ENCODE measurements at regions not wholly inside any gene's neighbourhood (a gene's known extent, or its start where the extent isn't known, plus 50 kb on each side); places are given as distances from the start of the nearest gene placed in this dataset.

DNA sequence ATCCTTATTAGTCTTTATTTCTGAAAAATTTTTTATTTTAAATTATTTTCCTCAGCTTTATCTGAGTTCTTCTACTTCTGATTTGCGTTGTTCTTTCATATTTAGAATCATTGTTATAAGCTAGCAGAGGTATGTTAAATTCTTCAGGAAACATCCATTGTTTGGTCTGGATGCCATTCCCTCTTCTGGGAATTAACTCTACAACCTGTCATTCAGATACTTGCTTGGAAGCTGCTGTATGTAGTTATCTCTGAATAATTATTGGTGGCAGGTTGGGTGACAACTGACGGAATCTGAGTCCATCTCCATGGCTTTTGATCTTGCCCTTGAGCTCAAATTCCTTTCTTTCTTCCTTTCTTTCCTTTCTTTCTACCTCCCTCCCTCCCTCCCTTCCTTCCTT is 61.9 kb downstream of the DDIT4L start:
- Histone ChIP-seq H3K36me3 (ENCODE audit: insufficient read depth, low read length, poor library complexity, severe bottlenecking) (no peaks in the 10 kb centered on the region), H3K27ac (ENCODE audit: low read depth, low read length, poor library complexity, severe bottlenecking) (no peak overlapping the region), H3K27me3 (replicated peaks; ENCODE audit: insufficient read depth, low read depth, low read length, poor library complexity) (no peaks in the 10 kb centered on the region), H3K4me1 (ENCODE audit: insufficient read depth, low read length, poor library complexity, severe bottlenecking) (no peaks in the 10 kb centered on the region), H3K4me3 (ENCODE audit: low read depth, low read length, poor library complexity, severe bottlenecking) (no peak overlapping the region), H3K9me3 (ENCODE audit: low read depth, low read length, poor library complexity, severe bottlenecking) (peaks cover 5% of the 10 kb centered on the region)
- ChIA-PET POLR2A (ENCODE audit: low non-redundant PET) (no interaction called here), CTCF (no interaction called here)
- intact Hi-C loops (cut with micrococcal nuclease; ENCODE audit: unreplicated experiment): no loop called here
- no TSS peak for BruUV-seq (replicated peaks)
- DNase-seq (ENCODE audit: low spot score): no peak
- TF ChIP-seq EZH2 (IDR thresholded peaks at IDR 0.05; ENCODE audit: borderline replicate concordance, low read depth, low read length, poor library complexity, severe bottlenecking): no peak
- TF ChIP-seq, protein P1, sequence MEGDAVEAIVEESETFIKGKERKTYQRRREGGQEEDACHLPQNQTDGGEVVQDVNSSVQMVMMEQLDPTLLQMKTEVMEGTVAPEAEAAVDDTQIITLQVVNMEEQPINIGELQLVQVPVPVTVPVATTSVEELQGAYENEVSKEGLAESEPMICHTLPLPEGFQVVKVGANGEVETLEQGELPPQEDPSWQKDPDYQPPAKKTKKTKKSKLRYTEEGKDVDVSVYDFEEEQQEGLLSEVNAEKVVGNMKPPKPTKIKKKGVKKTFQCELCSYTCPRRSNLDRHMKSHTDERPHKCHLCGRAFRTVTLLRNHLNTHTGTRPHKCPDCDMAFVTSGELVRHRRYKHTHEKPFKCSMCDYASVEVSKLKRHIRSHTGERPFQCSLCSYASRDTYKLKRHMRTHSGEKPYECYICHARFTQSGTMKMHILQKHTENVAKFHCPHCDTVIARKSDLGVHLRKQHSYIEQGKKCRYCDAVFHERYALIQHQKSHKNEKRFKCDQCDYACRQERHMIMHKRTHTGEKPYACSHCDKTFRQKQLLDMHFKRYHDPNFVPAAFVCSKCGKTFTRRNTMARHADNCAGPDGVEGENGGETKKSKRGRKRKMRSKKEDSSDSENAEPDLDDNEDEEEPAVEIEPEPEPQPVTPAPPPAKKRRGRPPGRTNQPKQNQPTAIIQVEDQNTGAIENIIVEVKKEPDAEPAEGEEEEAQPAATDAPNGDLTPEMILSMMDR (conservative IDR thresholded peaks at IDR 0.05; ENCODE audit: low read depth, low read length): no peak

GRCh38 chr4:100124715-100125114 is 65.6 kb downstream of the DDIT4L start:
- CTCF ChIA-PET: no interaction called here
- no peaks in the 10 kb centered on the region for H3K36me3 ChIP-seq (ENCODE audit: insufficient read depth, low read length, poor library complexity, severe bottlenecking)
- no peaks in the 10 kb centered on the region for H3K27me3 ChIP-seq (replicated peaks; ENCODE audit: insufficient read depth, low read depth, low read length, poor library complexity)
- intact Hi-C loops (cut with micrococcal nuclease; ENCODE audit: unreplicated experiment): no loop called here
- H3K9me3 ChIP-seq (ENCODE audit: low read depth, low read length, poor library complexity, severe bottlenecking): peaks cover 5% of the 10 kb centered on the region
- no peak for TF ChIP-seq EZH2 (IDR thresholded peaks at IDR 0.05; ENCODE audit: borderline replicate concordance, low read depth, low read length, poor library complexity, severe bottlenecking)
- TF ChIP-seq, protein P1 (conservative IDR thresholded peaks at IDR 0.05; ENCODE audit: low read depth, low read length): no peak
- POLR2A ChIA-PET (ENCODE audit: low non-redundant PET): no interaction called here
- BruUV-seq (replicated peaks): no TSS peak
- no peak for DNase-seq (ENCODE audit: low spot score)
- no peaks in the 10 kb centered on the region for H3K4me1 ChIP-seq (ENCODE audit: insufficient read depth, low read length, poor library complexity, severe bottlenecking)
- no peak overlapping the region for H3K4me3 ChIP-seq (ENCODE audit: low read depth, low read length, poor library complexity, severe bottlenecking)
- no peak overlapping the region for H3K27ac ChIP-seq (ENCODE audit: low read depth, low read length, poor library complexity, severe bottlenecking)

- Histone ChIP-seq H3K27me3 (replicated peaks; ENCODE audit: insufficient read depth, low read depth, low read length, poor library complexity) (no peaks in the 10 kb centered on the region), H3K9me3 (ENCODE audit: low read depth, low read length, poor library complexity, severe bottlenecking) (no peaks in the 10 kb centered on the region), H3K27ac (ENCODE audit: low read depth, low read length, poor library complexity, severe bottlenecking) (no peak overlapping the region), H3K4me3 (ENCODE audit: low read depth, low read length, poor library complexity, severe bottlenecking) (no peak overlapping the region), H3K36me3 (ENCODE audit: insufficient read depth, low read length, poor library complexity, severe bottlenecking) (no peaks in the 10 kb centered on the region), H3K4me1 (ENCODE audit: insufficient read depth, low read length, poor library complexity, severe bottlenecking) (peaks cover 9% of the 10 kb centered on the region)
- CTCF ChIA-PET: no interaction called here
- BruUV-seq (replicated peaks): no TSS peak
- TF ChIP-seq, protein P1 (conservative IDR thresholded peaks at IDR 0.05; ENCODE audit: low read depth, low read length): no peak
- no peak for TF ChIP-seq EZH2 (IDR thresholded peaks at IDR 0.05; ENCODE audit: borderline replicate concordance, low read depth, low read length, poor library complexity, severe bottlenecking)
- POLR2A ChIA-PET (ENCODE audit: low non-redundant PET): no interaction called here
- DNase-seq (ENCODE audit: low spot score): no peak
- intact Hi-C loops (cut with micrococcal nuclease; ENCODE audit: unreplicated experiment): no loop called here
Measured at GRCh38 chr4:100118181-100118580, 72.1 kb downstream of the DDIT4L start.

Measured in A673 (cell line).